Right kidney (tissue), 1 donor: ENCODE measurements at regions not wholly inside any gene's neighbourhood (a gene's known extent, or its start where the extent isn't known, plus 50 kb on each side); places are given as distances from the start of the nearest gene placed in this dataset.

Experiments used
- DNase-seq: peaks from one replicate; pipeline ENCODE4 v3.0.0-alpha.2; 2016

DNA sequence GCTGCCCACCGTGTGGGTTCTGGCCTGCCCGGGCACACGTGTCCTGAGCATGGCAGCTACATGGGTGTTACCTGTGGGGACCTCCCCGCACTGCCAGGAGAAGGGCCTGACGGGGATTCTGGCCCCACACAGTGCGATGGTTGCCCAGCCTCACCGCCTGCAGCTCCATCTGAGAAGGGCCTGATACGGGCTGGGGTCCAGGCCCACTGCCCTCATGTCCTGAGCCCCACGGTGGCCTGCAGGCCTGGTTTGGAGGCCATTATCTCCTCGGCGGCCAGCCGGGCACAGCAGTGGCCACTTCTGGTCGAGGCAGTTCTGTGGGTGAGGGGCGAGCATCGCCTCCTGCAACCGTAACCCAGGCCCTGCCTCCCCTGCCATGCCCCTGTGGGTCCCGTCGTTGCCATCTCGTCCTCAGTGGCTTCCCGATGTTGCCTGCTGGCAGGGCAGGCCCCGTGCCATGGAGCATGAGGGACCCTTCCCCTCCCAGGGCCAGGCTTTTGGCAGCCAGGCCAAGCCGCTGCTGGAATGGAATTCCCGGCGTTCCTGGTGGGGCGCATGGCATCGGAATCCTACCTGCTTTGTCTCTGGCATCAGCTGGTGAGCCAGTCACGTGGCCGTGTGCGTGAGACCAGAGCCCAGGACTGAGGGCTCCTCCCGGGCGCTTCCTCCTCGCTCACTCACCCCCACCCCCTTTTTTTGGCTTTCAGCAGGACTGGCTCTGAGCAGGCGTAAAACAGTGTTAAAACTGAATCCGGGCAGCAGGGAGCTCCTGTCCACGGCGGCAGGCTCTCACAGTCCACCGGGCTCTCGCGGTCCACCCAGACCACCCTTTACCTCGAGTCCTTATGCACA, 71.9 kb upstream of the PPARA start:
- no peak for DNase-seq

DNA sequence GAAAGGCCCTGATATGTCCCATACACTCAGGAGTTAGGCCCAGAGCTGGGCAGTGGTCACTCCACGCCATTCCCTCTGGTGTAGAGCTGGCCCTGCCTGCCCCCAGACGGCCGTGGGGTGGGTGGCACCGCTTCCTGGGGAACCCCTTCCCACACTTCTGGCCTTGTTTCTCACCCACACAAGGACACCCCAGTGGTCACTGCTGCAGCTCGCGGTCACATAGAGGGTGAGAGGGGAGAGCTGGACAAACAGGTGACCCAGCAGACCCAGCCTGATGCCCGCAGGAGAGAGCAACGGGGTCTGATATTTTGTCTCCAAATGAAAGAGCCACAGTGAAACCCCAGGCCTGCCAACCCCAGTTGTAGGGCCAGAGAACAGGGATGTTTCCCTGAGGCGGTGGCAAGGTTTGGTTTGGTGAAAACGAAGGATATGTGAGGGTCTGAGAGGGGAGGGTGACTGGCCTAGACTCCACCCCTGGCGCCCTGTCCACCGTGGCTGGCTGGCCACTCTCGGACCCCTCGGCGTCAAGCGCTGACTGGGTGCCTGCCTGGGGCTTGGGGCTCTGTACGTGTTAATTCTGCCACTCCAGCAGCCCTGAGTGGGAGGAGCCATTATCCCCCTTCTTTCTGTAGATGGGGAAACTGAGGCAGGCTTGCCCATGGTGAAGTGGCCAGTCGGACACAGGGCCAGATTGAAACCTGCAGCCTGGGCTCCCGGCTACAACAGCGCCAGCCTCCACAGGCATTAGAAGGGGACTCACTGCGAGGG, 71.0 kb upstream of the PPARA start:
- DNase-seq, result no peak

DNA sequence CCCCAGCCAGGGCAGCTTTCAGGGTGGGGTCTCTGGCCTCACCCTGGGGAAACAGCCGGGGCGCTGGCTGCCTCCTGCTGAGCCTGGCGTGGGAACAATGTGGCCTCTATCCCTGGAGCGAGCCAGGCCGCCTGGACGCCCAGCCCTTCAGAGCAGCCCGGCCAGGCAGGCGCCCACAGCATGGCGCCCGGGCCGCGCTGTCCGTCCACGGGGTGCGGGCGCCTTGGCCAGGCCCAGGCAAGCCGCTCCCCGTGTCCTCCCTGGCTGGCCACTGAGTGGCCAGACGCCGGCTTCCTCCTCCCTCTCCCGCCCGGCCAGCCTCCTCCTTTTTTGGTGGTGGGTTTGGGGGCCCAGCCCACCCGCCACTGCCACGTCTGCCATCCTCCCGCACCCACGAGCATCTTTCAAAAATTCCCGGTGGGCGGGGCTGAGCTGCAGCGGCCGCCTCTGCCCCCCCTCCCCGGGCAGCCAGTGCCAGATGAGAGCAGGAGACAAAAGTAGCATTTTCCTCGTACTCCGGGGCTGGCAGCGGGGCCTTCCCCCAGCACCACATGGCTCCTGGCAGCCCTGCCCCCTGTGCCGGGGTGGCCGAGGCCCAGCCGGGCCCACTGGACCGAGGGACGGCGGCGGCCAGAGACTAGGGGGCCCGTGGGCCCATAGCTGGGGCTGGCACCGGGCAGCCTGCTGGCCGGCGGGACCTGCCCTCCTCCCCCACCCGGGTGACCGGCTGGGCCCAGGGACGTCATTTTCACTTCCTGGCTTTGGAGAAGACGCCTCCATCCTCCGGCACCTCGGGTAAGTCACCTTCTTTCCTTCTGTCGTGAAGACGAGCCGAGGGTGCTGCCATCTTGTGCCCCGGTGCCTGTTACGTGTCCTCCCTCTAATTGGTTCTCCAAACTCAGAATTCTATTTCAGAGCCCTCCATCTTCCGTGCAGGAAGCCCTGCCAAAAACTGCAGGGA, 70.2 kb upstream of the PPARA start:
- DNase-seq, result no peak

DNA sequence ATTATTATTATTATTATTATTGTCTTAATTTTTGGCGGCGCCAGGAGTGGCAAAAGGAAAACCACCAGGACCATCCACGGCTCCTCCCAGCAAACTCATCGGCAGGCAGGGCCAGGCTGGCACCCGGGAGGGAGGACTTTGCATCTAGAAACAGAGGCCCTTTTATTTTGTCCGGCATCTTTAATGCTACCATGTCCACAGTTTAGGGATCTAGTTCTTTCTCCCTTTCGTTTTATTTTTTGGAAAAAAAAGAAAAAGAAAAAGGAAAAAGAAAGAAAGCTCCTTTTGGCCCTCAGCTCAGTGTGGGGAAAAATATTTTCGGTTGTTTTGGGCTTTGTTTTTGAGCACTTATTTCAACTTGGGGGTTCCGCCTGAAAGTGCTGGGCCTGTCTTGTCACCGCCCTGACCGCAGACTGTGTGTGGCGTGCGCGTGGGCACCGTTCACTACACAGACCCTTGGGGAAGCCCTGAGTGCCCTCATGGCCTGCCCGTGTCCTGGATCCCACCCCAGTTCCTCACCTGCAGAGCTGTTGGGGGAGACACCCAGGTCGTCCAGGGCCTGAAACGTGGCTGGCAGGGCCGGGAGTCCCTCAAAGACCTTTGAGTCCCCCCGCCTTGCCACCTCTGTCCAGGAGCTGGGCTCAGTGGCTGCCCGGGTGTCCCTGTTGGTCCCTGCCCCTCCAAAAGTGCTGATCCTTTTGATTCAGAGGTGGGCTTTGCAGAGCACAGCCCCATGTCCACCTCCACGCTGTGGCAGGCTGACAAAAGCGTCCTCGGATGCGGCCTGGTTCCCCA, 69.1 kb upstream of the PPARA start:
- no peak for DNase-seq

DNA sequence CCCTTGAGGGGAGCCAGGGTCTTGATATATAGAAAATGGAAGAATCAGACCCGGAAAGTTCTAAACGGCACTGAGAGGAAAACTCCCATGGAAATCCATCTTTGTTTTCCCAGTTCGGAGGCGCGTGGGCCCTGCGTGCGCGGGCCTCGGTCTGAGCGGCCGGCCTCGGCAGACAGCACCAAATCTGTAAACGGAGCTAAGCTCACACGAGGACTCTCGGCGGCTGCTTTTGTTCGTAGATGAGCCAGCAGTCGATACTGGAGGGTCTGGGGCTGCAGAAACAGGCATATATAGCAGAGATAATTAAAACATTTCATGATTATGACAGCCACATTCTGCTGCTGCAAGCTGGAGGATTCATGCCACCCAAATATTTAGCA, 68.5 kb upstream of the PPARA start:
- DNase-seq, result no peak

DNA sequence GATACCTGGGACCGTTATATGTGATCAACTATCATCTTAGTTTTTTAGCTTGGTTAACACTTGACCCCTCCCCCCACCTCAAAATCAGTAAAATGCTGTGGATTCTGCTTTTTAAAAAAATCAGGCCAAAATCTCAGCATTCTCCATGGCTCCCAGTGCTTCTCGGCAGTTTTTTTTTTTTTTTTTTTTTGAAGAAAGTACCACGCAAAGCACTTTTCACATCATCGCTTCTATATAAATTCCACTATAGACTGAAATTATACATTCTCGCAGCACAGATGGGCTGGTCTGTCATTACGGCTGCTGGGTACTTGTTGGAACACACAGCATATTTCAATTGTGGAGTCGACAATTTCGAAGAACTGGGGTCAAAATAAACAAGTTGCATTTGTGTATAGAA, 67.7 kb upstream of the PPARA start:
- no peak for DNase-seq

DNA sequence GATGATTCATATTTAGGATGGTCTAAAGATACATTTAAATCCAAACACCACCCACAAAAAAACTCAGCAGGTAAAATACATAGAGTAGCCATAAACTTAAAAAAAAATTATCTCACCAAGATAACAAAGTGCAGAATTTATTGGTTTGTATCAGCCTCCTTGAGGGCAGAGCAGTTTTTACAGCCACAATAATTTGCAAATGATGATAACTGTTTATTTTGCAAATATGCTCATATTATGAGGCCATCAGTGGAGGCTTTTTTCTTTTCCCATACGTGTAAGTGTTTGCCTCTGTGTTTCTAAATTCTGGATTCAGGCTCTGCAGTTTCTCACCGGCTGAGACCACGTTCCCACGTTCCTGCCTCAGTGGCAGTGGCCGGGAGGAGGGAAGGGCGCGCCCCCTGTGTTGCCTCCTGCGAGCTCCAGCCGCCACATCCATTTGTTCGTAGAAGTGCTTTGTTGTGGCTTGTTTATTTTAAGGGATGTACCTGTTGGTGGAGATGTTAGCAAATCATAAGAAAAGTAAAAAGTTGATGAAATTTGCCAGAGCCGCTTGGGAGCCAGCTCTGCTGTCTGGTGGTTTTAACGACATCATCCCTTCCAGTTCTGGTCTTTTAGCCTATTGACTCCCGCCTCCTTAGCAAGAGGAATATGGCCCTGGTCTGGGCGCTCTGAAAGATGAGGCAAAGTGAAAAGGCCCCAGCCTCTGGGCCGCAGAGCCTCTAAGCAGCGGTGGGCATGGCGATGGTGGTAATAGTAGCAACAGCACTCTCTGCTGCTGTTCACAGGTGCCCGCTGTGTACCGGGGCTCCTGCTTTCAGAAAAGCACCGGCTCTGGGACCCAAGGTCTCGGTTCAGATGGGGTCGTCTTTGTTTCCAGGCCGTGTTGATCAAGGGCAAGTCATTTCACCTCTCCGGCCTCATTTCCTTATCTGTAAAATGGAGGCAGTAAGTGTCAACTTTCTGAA, 66.7 kb upstream of the PPARA start:
- no peak for DNase-seq

DNA sequence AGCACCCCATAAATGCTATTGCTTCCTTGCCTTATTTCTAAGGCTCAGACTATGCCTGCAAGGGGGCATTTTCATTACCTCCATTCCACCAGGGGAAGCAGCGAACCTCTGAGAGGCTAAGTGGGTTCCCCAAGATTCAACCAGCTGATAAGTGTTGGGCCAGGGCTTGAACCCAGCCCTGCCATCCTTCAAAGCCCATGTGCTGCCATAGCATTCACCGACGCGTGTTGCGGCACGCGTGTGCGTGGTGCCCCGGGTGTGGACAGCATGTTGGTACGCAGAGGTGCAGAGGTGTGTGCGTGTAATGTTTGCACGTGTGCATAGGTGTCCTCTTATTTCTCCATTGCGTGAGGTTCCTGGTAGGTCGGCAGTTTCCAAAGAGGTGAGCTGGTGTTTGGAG, 66.0 kb upstream of the PPARA start:
- DNase-seq, result no peak

DNA sequence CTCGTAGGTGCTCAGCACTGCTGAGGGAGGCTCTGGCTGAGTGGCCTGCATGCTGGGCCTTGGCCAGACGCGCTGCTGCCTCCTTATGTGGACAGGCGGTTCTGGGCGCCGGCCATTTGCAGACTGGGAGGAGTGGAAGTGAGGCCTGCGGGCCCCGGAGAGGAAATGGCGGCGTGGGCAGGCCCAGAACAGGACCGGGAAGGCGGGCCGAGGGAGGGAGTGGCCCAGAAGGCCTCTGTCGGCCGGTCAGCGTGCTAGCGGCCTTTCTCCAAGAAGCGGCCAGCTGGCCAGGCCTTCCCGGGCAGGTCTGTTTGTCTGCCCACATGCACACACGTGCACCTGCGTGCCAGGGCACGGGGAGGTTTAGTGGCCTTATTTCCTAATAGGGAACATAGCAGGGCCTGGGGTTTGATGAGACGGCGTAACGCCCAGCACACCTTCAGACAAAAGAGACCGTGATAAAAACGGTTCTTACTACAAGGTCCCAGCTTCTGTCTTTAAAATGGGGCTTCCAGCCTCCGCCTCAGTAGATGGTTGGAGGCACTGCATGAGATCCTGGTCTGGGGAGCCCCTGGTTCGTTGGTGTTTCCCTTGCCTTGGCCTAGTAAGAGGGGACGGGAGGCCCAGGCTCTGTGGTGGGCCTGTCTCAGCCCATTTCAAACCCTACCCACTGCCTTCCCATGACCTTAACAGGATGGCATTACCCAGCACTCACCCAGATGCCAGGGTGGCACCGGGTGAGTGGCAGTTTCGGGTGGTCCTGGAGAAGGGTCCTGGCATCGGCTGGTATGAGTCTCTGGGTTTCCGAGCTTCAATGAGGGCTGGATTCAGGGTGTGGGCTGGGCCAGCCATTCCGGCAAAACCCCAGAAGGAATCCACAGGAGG, 65.1 kb upstream of the PPARA start:
- DNase-seq, result no peak

DNA sequence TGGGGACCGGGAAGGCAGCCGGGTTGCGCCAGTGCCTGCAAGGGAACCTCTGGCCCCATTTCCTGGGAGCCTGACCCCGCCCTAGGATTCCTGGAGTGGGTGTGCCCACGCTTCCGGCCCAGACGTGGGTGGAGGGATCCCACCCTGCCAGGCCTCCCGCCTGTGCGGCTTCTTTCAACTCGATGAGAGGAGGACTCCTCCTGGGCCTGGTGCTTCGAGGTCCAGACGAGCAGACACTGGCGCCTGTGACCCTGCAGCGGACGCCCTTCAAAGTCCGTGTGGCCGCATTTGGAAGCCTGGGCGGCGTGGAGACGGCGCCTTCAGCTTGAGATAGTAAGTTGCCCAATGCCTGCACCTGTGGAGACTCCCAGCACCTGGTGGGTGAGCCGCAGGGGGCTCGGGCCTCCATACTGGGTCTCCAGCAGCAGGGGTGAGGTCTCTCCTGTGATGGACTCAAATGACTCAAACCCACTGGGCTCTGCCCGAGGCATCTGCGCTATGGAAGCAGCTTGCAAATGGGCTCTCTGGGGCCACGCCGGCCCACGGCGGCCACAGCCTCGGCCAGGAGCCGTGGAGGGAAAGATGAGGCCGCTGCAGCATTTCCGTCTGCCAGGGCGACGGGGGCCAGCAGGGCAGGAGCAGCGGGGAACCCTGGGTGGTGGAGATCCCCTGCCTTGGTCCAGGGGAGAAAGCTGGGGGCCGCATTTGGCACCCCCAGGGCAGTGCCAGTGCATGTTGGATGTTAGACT, 64.3 kb upstream of the PPARA start:
- DNase-seq, result no peak

DNA sequence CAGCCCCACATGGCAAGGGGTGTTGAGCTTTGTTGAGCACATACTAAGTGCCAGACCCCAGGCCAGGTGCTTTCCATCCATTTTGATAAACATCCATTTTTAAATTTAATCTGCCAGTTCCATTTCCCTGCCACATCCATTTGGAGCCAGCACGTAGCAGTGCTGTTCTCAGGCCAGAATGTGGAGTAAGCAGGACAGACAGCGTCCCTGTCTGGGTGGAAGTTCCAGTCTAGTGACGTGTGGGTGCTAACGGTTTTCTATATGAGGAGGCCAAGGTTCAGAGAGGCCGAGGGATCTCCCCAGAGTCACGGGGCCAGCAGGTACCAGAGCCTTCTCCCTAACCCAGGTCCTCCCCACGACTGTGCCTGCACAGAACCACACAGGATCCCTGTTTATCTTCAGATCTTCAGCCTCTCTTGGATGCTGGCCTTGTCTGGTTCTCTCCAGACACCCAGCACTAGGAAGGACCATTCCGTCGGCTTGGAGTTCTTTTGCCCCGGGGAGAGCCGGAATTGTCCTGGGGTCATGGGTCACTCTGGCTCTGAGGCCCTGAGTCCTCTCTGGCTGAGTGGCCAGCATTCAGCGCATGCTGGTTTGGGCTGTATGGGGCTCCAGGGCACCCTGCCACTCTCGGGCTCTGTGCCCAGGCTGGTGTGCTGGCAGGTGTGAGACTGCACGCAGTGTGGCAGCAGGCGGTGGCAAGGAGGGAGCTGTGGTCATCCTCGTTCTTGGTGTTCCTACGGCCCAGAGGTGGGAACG, 63.6 kb upstream of the PPARA start:
- no peak for DNase-seq

DNA sequence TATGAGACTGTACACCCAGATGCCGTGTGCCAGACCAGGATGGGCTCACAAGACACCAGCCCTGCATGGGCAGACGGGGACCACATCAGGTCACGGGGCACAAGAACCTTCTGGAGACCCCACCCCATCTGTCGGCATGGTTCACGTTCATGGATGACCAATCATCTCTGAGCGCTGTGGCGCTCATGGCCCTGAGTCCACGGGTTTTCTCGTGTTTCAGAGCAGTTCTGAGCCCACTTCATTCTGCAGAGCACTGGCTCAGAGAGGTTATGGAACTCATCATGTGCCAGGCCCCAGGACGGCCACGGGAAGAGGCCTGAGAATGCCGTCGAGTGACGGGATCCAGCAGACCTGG, 63.0 kb upstream of the PPARA start:
- no peak for DNase-seq

DNA sequence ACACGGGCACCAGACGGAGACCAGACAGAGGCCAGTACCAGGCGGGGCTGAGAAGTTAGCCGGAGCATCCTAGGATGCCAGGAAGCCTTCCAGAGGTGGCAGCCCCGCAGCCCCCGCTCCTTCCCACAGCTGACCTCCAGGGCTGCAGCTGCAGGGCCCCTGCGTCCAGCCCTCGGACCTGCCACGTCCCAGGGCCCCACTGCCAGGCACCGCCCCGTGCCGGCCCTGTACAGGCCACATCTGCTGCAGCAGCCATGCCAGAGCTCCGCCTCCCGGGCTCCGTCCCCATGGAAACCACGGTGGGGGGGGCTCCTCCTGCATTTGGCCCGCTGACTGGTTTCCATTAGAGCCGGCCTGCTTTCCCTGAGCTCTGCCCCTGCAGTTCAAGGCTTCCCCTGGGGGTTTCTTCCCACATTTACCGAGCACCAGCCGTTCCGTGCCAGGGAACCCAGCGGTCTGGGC, 62.5 kb upstream of the PPARA start:
- DNase-seq, result peak; percentile 65

DNA sequence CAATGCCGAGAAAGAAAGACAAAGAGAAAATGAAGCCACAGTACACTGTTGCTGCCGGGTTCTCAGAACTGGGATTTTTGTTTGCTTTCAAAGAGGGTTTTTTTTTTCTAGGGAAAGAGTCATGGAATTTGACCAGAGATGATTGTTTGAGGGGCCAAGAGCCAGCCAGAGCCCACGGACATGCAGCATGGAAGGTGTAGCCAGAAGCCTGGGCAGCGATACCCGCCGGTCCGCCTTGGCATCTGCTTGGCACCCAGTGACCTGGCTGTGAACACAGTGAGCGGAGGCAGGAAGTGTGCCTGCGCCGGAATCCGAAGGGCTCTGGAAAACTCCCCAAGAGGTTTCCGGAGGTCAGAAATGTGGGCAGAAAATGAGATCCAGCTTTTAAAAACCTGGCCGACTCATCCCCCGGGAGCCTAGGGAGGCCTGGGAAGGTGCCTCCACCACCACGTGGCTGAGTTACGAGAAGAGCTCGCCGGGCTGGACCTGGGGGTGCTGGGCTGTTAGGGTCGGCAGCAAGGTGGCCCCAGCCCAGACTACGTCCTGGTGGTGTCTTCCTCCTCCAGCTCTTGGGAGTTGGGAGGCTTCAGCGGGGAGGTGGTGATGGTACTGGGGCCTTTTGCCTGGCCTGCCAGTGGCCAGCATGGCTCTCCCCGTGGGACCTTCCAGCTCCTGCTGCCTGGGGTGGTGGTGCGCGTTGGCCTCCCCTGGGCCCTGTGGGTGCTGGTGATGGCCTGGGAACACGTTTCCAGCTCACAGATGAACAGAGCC, 61.6 kb upstream of the PPARA start:
- DNase-seq, result no peak

DNA sequence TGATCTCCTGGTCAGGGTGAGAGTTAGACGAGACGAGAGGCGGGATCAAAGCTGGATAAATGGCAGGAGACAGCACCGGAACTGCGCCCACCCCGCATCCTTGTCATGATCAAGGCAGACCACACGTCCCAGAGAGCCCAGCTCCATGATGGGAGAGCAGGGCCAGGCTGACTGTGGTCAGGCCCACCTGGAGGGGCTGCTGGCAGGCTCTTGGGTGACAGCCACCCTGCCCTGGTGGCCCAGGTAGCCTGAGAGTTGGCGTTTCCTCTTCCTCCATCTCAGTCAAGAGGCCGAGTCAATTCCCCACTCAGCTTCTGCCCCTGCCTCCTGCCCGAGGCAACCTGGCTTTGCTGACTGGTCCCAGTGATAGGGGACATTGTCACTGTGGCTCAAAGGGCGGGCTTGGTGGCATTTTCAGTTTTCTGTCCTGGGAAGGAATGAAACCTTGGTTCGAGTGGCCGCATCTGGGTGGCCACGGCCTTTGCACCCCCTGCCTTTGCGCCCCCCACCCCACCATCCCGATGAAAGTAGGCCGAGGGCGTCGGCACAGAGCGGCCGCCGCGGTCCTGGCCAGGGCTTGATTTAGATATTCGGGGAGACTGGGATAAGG, 60.8 kb upstream of the PPARA start:
- DNase-seq, result no peak

DNA sequence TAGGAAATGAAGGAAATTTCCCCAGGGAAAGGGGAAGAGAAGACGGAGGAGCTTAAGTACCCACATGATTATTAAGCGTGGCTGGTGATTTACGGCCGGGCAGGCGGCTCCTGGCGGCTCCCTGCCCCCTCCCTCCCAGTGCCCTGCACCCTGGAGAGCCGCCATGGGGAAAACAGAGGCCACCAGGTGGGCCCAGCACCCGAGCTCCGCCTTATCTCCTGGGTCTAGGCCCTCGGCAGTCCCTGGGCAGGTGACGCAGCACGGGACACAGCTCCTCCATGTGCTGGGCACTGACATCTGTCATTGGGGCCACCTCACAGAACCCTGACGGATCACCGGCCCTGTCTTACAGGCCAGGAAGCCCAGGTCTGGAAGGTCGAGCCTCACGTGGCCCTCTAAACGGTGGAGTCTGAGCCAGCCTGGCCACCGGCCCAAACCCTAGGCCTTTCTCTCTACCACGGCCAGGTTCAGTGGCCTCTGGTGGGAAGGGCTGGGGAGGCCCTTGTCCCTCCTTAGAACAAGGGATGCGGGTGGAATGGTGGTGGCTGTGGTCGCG, 60.2 kb upstream of the PPARA start:
- no peak for DNase-seq
